ENCODE measurements at regions not wholly inside any gene's neighbourhood (a gene's known extent, or its start where the extent isn't known, plus 50 kb on each side); places are given as distances from the start of the nearest gene placed in this dataset.

GRCh38 chr7:124645704-124646103, 119.9 kb downstream of the GPR37 start:
- no peaks in the 10 kb centered on the region for H3K4me1 ChIP-seq
- WGBS = 92% methylated on average over 5 of the region's 5 CpGs
- TF ChIP-seq CTCF (IDR thresholded peaks at IDR 0.05) (no peak), POLR2AphosphoS5 (IDR thresholded peaks at IDR 0.05) (no peak), POLR2A (IDR thresholded peaks at IDR 0.05) (no peak), EP300 (IDR thresholded peaks at IDR 0.05) (no peak)

GRCh38 chr7:124643311-124643811, 122.2 kb downstream of the GPR37 start:
- H3K4me3 ChIP-seq = no peak overlapping the region
- H3K36me3 ChIP-seq = no peaks in the 10 kb centered on the region
- H3K9me3 ChIP-seq = no peaks in the 10 kb centered on the region
- H3K27me3 ChIP-seq = no peaks in the 10 kb centered on the region
- H3K27ac ChIP-seq = no peak overlapping the region
- no peak for TF ChIP-seq EP300 (IDR thresholded peaks at IDR 0.05)
- TF ChIP-seq CTCF (IDR thresholded peaks at IDR 0.05) = no peak
- no peak for TF ChIP-seq POLR2AphosphoS5 (IDR thresholded peaks at IDR 0.05)
- TF ChIP-seq POLR2A (IDR thresholded peaks at IDR 0.05) = no peak
- no peak for DNase-seq (ENCODE audit: low spot score in 2 of 2)
- no peaks in the 10 kb centered on the region for H3K4me1 ChIP-seq

More at GRCh38 chr7:124645704-124646103, 119.9 kb downstream of the GPR37 start:
- no peaks in the 10 kb centered on the region for H3K36me3 ChIP-seq
- no peaks in the 10 kb centered on the region for H3K27me3 ChIP-seq
- H3K27ac ChIP-seq = no peak overlapping the region
- DNase-seq (ENCODE audit: low spot score in 2 of 2) = no peak
- no peak overlapping the region for H3K4me3 ChIP-seq
- H3K9me3 ChIP-seq = no peaks in the 10 kb centered on the region

- H3K4me1 ChIP-seq = no peaks in the 10 kb centered on the region
- no peak overlapping the region for H3K4me3 ChIP-seq
- WGBS = 41% methylated on average over 1 of the region's 1 CpG
- TF ChIP-seq CTCF (IDR thresholded peaks at IDR 0.05) = no peak
- TF ChIP-seq POLR2A (IDR thresholded peaks at IDR 0.05) = no peak
- no peak for TF ChIP-seq EP300 (IDR thresholded peaks at IDR 0.05)
- no peak for TF ChIP-seq POLR2AphosphoS5 (IDR thresholded peaks at IDR 0.05)
- no peaks in the 10 kb centered on the region for H3K9me3 ChIP-seq
- no peak overlapping the region for H3K27ac ChIP-seq
- DNase-seq (ENCODE audit: low spot score in 2 of 2) = no peak
- no peaks in the 10 kb centered on the region for H3K27me3 ChIP-seq
- no peaks in the 10 kb centered on the region for H3K36me3 ChIP-seq
These were observed 130.2 kb downstream of the GPR37 start for GRCh38 chr7:124635416-124635815.

GRCh38 chr7:124633740-124634139, 131.9 kb downstream of the GPR37 start:
- no peaks in the 10 kb centered on the region for H3K9me3 ChIP-seq
- WGBS = 90% methylated on average over 6 of the region's 6 CpGs
- H3K27me3 ChIP-seq = no peaks in the 10 kb centered on the region
- no peaks in the 10 kb centered on the region for H3K4me1 ChIP-seq
- no peak for DNase-seq (ENCODE audit: low spot score in 2 of 2)
- no peak overlapping the region for H3K4me3 ChIP-seq
- no peak overlapping the region for H3K27ac ChIP-seq
- no peaks in the 10 kb centered on the region for H3K36me3 ChIP-seq
- TF ChIP-seq CTCF (IDR thresholded peaks at IDR 0.05) = no peak
- TF ChIP-seq POLR2A (IDR thresholded peaks at IDR 0.05) = no peak
- TF ChIP-seq EP300 (IDR thresholded peaks at IDR 0.05) = no peak
- TF ChIP-seq POLR2AphosphoS5 (IDR thresholded peaks at IDR 0.05) = no peak

GRCh38 chr7:124630395-124630794, 135.2 kb downstream of the GPR37 start:
- no peaks in the 10 kb centered on the region for H3K4me1 ChIP-seq

More at GRCh38 chr7:124630395-124630794, 135.2 kb downstream of the GPR37 start:
- Histone ChIP-seq H3K36me3 (no peaks in the 10 kb centered on the region), H3K9me3 (no peaks in the 10 kb centered on the region), H3K4me3 (no peak overlapping the region), H3K27ac (no peak overlapping the region), H3K27me3 (no peaks in the 10 kb centered on the region)
- 52% methylated on average over 3 of the region's 3 CpGs for WGBS
- no peak for TF ChIP-seq POLR2A (IDR thresholded peaks at IDR 0.05)
- TF ChIP-seq CTCF (IDR thresholded peaks at IDR 0.05) = no peak
- TF ChIP-seq POLR2AphosphoS5 (IDR thresholded peaks at IDR 0.05) = no peak
- no peak for TF ChIP-seq EP300 (IDR thresholded peaks at IDR 0.05)
- DNase-seq (ENCODE audit: low spot score in 2 of 2) = no peak

Measured in suprapubic skin (tissue), 4 donors.